ENCODE measurements at regions not wholly inside any gene's neighbourhood (a gene's known extent, or its start where the extent isn't known, plus 50 kb on each side); places are given as distances from the start of the nearest gene placed in this dataset.

DNA sequence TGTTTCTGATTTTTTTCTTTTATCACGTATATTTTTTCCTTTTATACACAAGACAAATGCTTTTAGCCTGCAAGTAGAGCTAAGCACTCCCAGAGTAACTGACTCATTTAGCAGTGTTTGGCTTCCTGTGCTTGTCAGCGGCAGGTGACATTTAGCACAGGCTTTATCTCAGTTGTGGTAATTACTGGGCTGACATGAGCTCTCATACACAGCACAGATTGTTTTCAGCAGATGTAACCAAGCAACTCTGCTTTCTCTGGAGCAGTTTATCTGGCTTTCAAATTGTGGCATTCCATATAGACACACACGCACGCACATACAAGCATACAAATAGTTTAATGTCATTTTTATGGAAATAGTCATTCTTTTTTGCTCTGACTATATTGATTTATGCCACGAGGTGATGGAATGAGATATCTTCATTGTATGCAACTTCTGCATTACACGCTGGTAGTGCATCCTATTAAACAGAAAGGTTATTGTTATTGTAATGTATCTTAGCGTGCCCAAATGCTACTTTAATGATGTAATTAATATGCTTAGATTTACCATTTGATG is 379.0 kb upstream of the GRAMD2B start:
- no peak for TF ChIP-seq YY1 (IDR thresholded peaks at IDR 0.05; ENCODE audit: insufficient read depth, insufficient read length)
- TF ChIP-seq SUZ12 (IDR thresholded peaks at IDR 0.05; ENCODE audit: extremely low read depth, insufficient read depth, insufficient read length) = no peak
- no peak for TF ChIP-seq ZNF274 (IDR thresholded peaks at IDR 0.05; ENCODE audit: low read depth, low read length)
